Stimulated activated CD4-positive, alpha-beta T cell treated with anti-CD3 and anti-CD28 coated beads, Interleukin-1b, Interleukin-23, amount 100 ng/mL, for 24 hours (primary cell): ENCODE measurements at regions not wholly inside any gene's neighbourhood (a gene's known extent, or its start where the extent isn't known, plus 50 kb on each side); places are given as distances from the start of the nearest gene placed in this dataset.
"Not testable (repeated sequence)": the region's sequence is repeated elsewhere in the genome, so short reads cannot be mapped to it uniquely, and the experiment has no call there.

ENCODE experiments used
- DNase-seq, 4 experiments: peaks; one replicate each; pipeline ENCODE4 v3.0.0-alpha.2; 2020; ENCODE audit warnings: low read depth in 4 of 4, low spot score in 1 of 4

- no peak for DNase-seq
Measured at GRCh38 chr6:103677290-103677689, 1182.4 kb downstream of the HACE1 start.

GRCh38 chr6:103675807-103676406 is 1183.8 kb downstream of the HACE1 start:
- DNase-seq = no peak

- no peak for DNase-seq
Measured at GRCh38 chr6:103674790-103675189, 1184.9 kb downstream of the HACE1 start.

- no peak for DNase-seq
Measured at GRCh38 chr6:103672169-103672568, 1187.5 kb downstream of the HACE1 start.

GRCh38 chr6:103629613-103630012 is 1230.1 kb downstream of the HACE1 start:
- DNase-seq = no peak

GRCh38 chr6:103617642-103618041 is 1242.1 kb downstream of the HACE1 start:
- DNase-seq = no peak

- DNase-seq = no peak
Measured at GRCh38 chr6:103587722-103588121, 1272.0 kb downstream of the HACE1 start.

GRCh38 chr6:103578115-103578514 is 1281.6 kb downstream of the HACE1 start:
- DNase-seq = no peak

GRCh38 chr6:103570431-103570830 is 1289.3 kb downstream of the HACE1 start:
- DNase-seq = no peak

- no peak for DNase-seq
Measured at GRCh38 chr6:103554911-103555310, 1304.8 kb downstream of the HACE1 start.

- DNase-seq = no peak
Measured at GRCh38 chr6:103538381-103538780, 1321.3 kb downstream of the HACE1 start.

- DNase-seq = no peak
Measured at GRCh38 chr6:103534814-103535213, 1324.9 kb downstream of the HACE1 start.

GRCh38 chr6:103534095-103534494 is 1325.6 kb downstream of the HACE1 start:
- DNase-seq = no peak

- no peak for DNase-seq
Measured at GRCh38 chr6:103522045-103522444, 1337.7 kb downstream of the HACE1 start.

- no peak for DNase-seq
Measured at GRCh38 chr6:103516336-103516735, 1343.4 kb downstream of the HACE1 start.

GRCh38 chr6:103507052-103507451 is 1352.7 kb downstream of the HACE1 start:
- DNase-seq = no peak

- DNase-seq = no peak
Measured at GRCh38 chr6:103505155-103505518, 1354.6 kb downstream of the HACE1 start.

- no peak for DNase-seq
Measured at GRCh38 chr6:103504501-103505154, 1355.1 kb downstream of the HACE1 start.

- DNase-seq = not testable (repeated sequence)
Measured at GRCh38 chr6:103496588-103496987, 1363.1 kb downstream of the HACE1 start.

GRCh38 chr6:103456652-103457051 is 1403.1 kb downstream of the HACE1 start:
- DNase-seq = no peak

GRCh38 chr6:103455275-103455674 is 1404.4 kb downstream of the HACE1 start:
- no peak for DNase-seq

GRCh38 chr6:103409475-103409874 is 1450.2 kb downstream of the HACE1 start:
- DNase-seq = no peak

- no peak for DNase-seq
Measured at GRCh38 chr6:103405321-103405720, 1454.4 kb downstream of the HACE1 start.
